ENCODE measurements at regions not wholly inside any gene's neighbourhood (a gene's known extent, or its start where the extent isn't known, plus 50 kb on each side); places are given as distances from the start of the nearest gene placed in this dataset.

DNA sequence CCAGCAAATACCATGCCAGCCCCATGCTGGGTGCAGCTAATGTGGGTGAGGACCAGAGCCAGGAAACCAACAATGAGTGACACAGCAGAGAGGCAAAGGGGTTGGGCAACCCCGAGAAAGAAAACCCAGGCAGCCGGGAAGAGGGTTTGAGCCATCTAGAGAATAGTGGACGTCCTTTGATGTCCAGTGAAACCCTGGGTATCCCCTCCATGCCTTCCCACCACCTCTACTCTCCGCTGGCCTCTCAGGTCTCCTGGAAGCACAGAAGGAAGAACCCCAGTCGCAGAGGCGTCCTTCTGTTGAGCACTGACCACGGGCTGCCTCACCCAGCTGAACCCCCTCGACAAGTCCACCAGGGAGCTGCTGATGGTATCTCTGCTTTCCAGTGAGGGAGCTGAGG is 657.4 kb upstream of the ID2 start:
- intact Hi-C loops (cut with DNase I; ENCODE audit: low total_unique reads), result no loop called here
- TF ChIP-seq POLR2A (IDR thresholded peaks at IDR 0.05), result no peak
- no peak for TF ChIP-seq CTCF (IDR thresholded peaks at IDR 0.05)
- no peak for DNase-seq
- no peaks in the 10 kb centered on the region for H3K9me3 ChIP-seq
- H3K27me3 ChIP-seq, result no peaks in the 10 kb centered on the region
- H3K36me3 ChIP-seq, result no peaks in the 10 kb centered on the region
- H3K4me3 ChIP-seq, result no peak overlapping the region
- H3K27ac ChIP-seq, result no peak overlapping the region
- no peaks in the 10 kb centered on the region for H3K4me1 ChIP-seq

DNA sequence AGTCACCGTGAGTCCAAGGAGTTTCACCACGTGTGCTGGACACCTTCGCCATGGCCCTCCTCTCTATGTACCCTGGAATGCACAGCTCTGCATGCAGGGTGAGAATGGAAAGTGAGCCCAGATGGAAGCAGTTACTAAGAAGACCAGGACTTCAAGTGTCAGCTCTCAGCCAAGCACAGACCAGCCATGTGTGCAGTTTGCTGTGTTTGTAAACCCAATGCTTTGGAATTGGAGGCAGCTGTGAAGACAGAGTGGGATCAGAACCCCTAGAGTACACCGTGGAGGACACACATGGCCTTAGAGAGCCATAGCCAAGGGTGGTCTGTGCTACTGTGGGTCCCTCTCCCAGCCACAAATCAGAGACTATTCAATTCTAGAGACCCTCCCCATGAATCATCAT is 655.5 kb upstream of the ID2 start:
- no peak for DNase-seq
- H3K27me3 ChIP-seq, result no peaks in the 10 kb centered on the region
- intact Hi-C loops (cut with DNase I; ENCODE audit: low total_unique reads), result no loop called here
- H3K4me3 ChIP-seq, result no peak overlapping the region
- H3K36me3 ChIP-seq, result no peaks in the 10 kb centered on the region
- H3K9me3 ChIP-seq, result no peaks in the 10 kb centered on the region
- TF ChIP-seq CTCF (IDR thresholded peaks at IDR 0.05) (no peak), POLR2A (IDR thresholded peaks at IDR 0.05) (no peak)
- H3K27ac ChIP-seq, result no peak overlapping the region
- H3K4me1 ChIP-seq, result no peaks in the 10 kb centered on the region

- Histone ChIP-seq H3K9me3 (no peaks in the 10 kb centered on the region), H3K4me1 (no peaks in the 10 kb centered on the region), H3K36me3 (no peaks in the 10 kb centered on the region), H3K4me3 (no peak overlapping the region), H3K27me3 (no peaks in the 10 kb centered on the region), H3K27ac (no peak overlapping the region)
- no peak for DNase-seq
- TF ChIP-seq CTCF (IDR thresholded peaks at IDR 0.05) (no peak), POLR2A (IDR thresholded peaks at IDR 0.05) (no peak)
- intact Hi-C loops (cut with DNase I; ENCODE audit: low total_unique reads), result no loop called here
Observed at GRCh38 chr2:8027387-8027786, 654.5 kb upstream of the ID2 start.

DNA sequence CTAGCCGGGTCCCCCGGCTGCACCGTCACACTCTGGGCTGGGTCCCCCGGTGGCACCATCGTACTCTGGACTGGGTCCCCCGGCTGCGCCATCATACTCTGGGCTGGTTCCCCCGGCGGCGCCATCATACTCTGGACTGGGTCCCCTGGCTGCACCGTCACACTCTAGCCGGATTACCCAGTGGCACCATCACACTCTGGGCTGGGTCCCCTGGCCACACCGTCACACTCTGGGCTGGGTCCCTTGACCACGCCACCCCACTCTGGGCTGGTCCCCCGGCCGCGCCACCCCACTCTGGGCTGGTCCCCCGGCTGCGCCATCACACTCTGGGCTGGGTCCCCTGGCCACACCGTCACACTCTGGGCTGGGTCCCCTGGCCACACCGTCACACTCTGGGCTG is 653.8 kb upstream of the ID2 start:
- no peak overlapping the region for H3K27ac ChIP-seq
- H3K4me1 ChIP-seq, result no peaks in the 10 kb centered on the region
- H3K27me3 ChIP-seq, result no peaks in the 10 kb centered on the region
- DNase-seq, result no peak
- H3K4me3 ChIP-seq, result no peak overlapping the region
- H3K9me3 ChIP-seq, result no peaks in the 10 kb centered on the region
- no peaks in the 10 kb centered on the region for H3K36me3 ChIP-seq
- TF ChIP-seq POLR2A (IDR thresholded peaks at IDR 0.05), result no peak
- TF ChIP-seq CTCF (IDR thresholded peaks at IDR 0.05), result no peak
- intact Hi-C loops (cut with DNase I; ENCODE audit: low total_unique reads), result no loop called here

- no peak overlapping the region for H3K27ac ChIP-seq
- no peak overlapping the region for H3K4me3 ChIP-seq
- TF ChIP-seq POLR2A (IDR thresholded peaks at IDR 0.05) (no peak), CTCF (IDR thresholded peaks at IDR 0.05) (no peak)
- no peaks in the 10 kb centered on the region for H3K4me1 ChIP-seq
- DNase-seq, result no peak
- intact Hi-C loops (cut with DNase I; ENCODE audit: low total_unique reads), result no loop called here
- H3K27me3 ChIP-seq, result no peaks in the 10 kb centered on the region
- H3K9me3 ChIP-seq, result no peaks in the 10 kb centered on the region
- no peaks in the 10 kb centered on the region for H3K36me3 ChIP-seq
Observed at GRCh38 chr2:8028436-8028835, 653.4 kb upstream of the ID2 start.
